NCI-H1694 (cell line): ENCODE measurements at regions not wholly inside any gene's neighbourhood (a gene's known extent, or its start where the extent isn't known, plus 50 kb on each side); places are given as distances from the start of the nearest gene placed in this dataset.
"Not testable (repeated sequence)": the region's sequence is repeated elsewhere in the genome, so short reads cannot be mapped to it uniquely, and the experiment has no call there.

ENCODE experiments used
- DNase-seq: peaks from one replicate; lab custom pipeline; 2025; lab: John Stamatoyannopoulos, UW

GRCh38 chr4:18167831-18168230 is 146.3 kb upstream of the LCORL start:
- no peak for DNase-seq

- no peak for DNase-seq
These were observed 145.4 kb upstream of the LCORL start for GRCh38 chr4:18166925-18167324.

GRCh38 chr4:18162453-18162852 is 140.9 kb upstream of the LCORL start:
- DNase-seq: no peak

- not testable (repeated sequence) for DNase-seq
These were observed 137.8 kb upstream of the LCORL start for GRCh38 chr4:18159117-18159912.

GRCh38 chr4:18155067-18156041 is 133.8 kb upstream of the LCORL start:
- DNase-seq: no peak

GRCh38 chr4:18138076-18138665 is 116.6 kb upstream of the LCORL start:
- DNase-seq: no peak

- DNase-seq: no peak
These were observed 112.6 kb upstream of the LCORL start for GRCh38 chr4:18134111-18134510.

GRCh38 chr4:18130256-18130655 is 108.7 kb upstream of the LCORL start:
- DNase-seq: no peak

- no peak for DNase-seq
These were observed 106.7 kb upstream of the LCORL start for GRCh38 chr4:18128241-18128640.

- no peak for DNase-seq
These were observed 105.5 kb upstream of the LCORL start for GRCh38 chr4:18127030-18127429.

- no peak for DNase-seq
These were observed 92.3 kb upstream of the LCORL start for GRCh38 chr4:18113710-18114331.

GRCh38 chr4:18111081-18111480 is 89.5 kb upstream of the LCORL start:
- DNase-seq: no peak

GRCh38 chr4:18110099-18110498 is 88.5 kb upstream of the LCORL start:
- DNase-seq: no peak

- DNase-seq: no peak
These were observed 88.1 kb upstream of the LCORL start for GRCh38 chr4:18109676-18110075.

GRCh38 chr4:18107848-18108528 is 86.4 kb upstream of the LCORL start:
- not testable (repeated sequence) for DNase-seq

GRCh38 chr4:18106620-18107019 is 85.1 kb upstream of the LCORL start:
- peak; percentile 6 for DNase-seq

- no peak for DNase-seq
These were observed 83.8 kb upstream of the LCORL start for GRCh38 chr4:18105030-18106011.

GRCh38 chr4:18103876-18104605 is 82.5 kb upstream of the LCORL start:
- no peak for DNase-seq

- no peak for DNase-seq
These were observed 79.1 kb upstream of the LCORL start for GRCh38 chr4:18100657-18101056.

GRCh38 chr4:18090447-18090846 is 68.9 kb upstream of the LCORL start:
- not testable (repeated sequence) for DNase-seq
